Astrocyte of the spinal cord (primary cell): ENCODE measurements at regions not wholly inside any gene's neighbourhood (a gene's known extent, or its start where the extent isn't known, plus 50 kb on each side); places are given as distances from the start of the nearest gene placed in this dataset.
A peak's percentile ranks its signal among the peaks of the same experiment; 100 is the strongest.

Experiments used
- DNase-seq: peaks from one replicate; pipeline ENCODE4 v3.0.0; 2011; ENCODE audit warnings: low read depth, low spot score
- H3K4me3 ChIP-seq: 2 replicates; pipeline ENCODE4 v1.5.1; 2011; ENCODE audit warnings: low read depth, mild to moderate bottlenecking, low read length, moderate library complexity
- in situ Hi-C: cut with HindIII; loops from 2 replicates; pipeline ENCODE4 v1.10.0; 2017; ENCODE audit warnings: low sequenced_read_pairs
- TF ChIP-seq, protein P1 (sequence below): IDR thresholded peaks from 2 replicates; pipeline ENCODE4 v1.5.1; 2012; ENCODE audit warnings: low read depth, mild to moderate bottlenecking, low read length, inconsistent platforms

DNA sequence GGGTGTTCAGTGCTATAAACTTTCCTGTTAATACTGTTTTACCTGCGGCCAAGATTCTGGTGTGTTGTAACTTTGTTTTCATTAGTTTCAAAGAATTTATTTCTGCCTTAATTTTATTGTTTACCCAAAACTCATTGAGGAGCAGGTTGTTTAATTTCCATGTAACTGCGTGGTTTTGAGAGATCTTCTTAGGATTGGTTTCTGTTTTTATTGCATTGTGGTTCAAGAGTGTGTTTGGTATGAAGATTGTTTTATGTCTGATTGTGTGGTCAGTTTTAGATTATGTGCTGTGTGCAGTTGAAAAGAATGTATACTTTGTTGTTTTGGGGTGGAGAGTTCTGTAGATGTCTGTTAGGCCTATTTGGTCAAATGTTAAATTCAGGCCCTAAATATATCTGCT, 133.5 kb upstream of the GALNT15 start:
- in situ Hi-C loops, result no loop called here
- no peak overlapping the region for H3K4me3 ChIP-seq
- TF ChIP-seq, protein P1, sequence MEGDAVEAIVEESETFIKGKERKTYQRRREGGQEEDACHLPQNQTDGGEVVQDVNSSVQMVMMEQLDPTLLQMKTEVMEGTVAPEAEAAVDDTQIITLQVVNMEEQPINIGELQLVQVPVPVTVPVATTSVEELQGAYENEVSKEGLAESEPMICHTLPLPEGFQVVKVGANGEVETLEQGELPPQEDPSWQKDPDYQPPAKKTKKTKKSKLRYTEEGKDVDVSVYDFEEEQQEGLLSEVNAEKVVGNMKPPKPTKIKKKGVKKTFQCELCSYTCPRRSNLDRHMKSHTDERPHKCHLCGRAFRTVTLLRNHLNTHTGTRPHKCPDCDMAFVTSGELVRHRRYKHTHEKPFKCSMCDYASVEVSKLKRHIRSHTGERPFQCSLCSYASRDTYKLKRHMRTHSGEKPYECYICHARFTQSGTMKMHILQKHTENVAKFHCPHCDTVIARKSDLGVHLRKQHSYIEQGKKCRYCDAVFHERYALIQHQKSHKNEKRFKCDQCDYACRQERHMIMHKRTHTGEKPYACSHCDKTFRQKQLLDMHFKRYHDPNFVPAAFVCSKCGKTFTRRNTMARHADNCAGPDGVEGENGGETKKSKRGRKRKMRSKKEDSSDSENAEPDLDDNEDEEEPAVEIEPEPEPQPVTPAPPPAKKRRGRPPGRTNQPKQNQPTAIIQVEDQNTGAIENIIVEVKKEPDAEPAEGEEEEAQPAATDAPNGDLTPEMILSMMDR, result no peak
- DNase-seq, result no peak

DNA sequence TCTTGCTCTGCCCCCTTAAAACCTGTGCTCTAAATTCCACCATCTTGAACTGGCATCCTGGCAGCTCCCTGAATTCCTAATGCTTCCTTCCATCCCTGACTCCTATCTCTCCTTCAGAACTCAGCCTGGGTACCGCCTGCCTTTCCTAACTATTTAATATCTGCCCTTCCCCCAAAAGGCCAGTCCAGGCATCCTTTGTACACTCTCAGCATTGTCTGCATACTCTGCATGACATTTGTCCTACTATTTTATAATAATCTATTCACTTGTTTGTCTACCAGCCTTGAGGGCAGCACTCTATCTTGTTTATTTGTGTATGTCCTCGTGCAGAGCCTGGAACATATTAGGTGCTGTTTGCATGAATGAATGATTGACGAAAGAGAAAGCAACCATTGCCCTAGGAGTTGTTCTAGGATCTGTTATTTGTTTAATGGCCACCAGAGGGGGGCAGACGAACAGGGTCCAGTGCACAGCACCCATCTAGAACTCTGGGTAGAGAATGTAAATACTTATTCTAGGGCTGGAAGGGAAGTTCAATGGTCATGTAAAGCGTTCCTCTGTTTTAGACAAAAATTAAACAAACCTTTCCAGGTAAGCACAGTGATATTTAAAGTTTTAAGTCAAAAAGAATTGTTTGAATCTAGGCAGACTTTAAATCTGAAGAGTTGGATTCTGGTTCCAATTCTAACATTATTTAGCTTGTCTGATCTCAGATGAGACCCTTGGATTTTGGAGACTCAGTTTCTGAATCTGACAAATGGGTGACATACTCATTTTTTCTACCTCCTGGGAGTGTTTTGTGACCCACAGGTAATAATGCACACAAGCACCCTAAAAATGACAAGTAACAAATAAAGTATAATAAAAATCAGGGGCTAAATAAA, 125.8 kb upstream of the GALNT15 start:
- H3K4me3 ChIP-seq, result no peak overlapping the region
- in situ Hi-C loops, result no loop called here
- TF ChIP-seq, protein P1, result peak; percentile 66
- DNase-seq, result peak; percentile 81

DNA sequence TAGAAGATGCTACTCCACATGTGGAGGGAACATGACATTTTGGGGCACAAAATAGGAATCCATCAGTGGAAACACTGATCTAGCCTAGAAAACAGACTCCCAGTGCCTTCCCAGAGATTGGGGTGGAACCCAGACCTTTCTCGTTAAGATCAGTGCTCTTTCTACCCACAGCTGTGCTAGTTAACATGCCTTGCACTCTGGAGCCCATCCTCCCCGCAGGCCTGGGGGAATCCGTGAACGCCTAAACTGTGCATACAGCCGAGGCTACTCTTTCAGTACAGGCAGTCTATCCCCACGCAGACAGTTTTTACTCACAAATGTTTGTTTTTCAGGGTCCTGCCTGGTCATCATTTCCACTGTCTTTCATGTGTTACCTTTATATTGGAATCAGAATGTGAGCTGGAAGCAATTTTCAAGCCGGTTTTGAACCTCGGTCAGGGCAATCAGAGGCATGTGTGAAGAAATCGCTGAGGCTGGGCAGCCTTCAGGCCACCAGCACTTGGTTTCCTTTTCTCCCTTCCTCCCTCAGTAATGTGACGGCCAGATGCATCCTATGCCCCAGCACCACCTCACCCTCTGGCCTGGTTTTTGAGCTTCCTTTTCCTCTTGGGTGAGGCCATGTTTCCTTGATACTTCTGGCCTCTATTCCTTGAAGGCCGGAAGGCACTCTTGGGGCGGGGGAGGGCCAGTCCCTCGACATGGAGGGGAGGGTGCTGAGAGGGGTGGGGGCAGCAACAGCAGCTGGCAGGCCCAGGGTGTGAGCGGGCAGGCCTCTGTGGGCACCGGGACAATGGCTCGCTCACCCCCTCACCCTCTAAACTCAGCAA, 123.6 kb upstream of the GALNT15 start:
- TF ChIP-seq, protein P1, result no peak
- in situ Hi-C loops, result no loop called here
- DNase-seq, result no peak
- H3K4me3 ChIP-seq, result no peak overlapping the region

DNA sequence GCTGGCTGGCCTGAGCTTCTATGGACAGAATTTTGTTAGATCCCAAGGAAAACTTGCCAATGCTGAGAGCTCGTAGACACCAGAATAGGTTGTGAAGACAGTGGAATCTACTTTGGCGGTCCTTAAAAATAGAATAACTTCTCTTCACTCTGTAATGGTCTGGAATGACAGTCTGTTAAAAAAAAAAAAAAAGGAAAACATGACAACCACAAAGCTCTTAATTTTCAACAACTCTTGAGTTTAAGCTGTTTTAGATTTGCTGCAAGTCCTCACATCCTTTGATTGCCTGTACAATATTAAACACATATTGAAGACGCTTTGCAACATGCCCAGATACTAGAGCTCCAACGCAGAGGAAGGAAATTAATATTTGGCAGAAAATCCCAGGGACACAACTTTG, 122.8 kb upstream of the GALNT15 start:
- H3K4me3 ChIP-seq, result no peak overlapping the region
- DNase-seq, result no peak
- TF ChIP-seq, protein P1, result no peak
- in situ Hi-C loops, result no loop called here

DNA sequence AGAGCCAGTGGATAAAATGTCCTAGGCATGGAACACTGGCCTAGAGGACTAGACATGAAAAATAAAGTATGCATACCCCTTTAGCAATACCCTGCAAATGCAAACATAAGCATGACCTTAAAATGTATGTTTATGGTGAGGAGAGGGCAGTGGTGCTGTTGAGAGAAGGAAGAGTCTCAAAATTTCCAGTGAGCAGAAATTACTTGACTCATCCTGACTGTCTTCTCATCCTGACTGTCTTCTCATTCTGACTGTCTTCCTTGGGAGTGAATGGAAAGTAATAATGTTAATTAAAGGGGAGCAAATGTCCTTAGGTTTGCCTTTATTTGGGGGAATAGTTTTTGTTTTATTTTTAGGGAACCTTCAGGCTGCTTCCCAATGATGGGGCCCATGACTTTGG, 121.5 kb upstream of the GALNT15 start:
- in situ Hi-C loops, result no loop called here
- no peak for DNase-seq
- TF ChIP-seq, protein P1, result no peak
- H3K4me3 ChIP-seq, result no peak overlapping the region

DNA sequence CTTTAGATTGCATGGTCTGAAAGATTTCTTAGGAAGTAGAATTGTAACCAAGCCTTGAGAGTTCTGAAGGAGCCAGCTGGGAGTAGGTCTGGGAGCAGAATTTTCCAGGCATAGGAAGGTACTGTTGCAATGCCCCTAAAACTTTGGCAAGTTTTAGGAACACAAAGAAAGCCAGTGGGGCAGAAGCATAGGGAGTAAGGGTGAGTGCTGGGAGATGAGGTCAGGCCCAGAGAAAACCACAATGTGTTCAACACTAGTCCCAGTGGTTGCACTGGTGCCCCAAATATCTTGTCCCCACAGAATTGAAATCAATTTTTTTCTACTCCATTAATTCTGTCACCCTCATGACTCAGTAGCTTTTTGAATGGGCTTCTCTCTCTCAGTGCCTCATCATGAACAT, 120.7 kb upstream of the GALNT15 start:
- DNase-seq, result no peak
- TF ChIP-seq, protein P1, result no peak
- no peak overlapping the region for H3K4me3 ChIP-seq
- in situ Hi-C loops, result no loop called here
